Activated T-cell treated with anti-CD3 and anti-CD28 coated beads, Interleukin-2, amount 50 U/mL, for 4 hours (primary cell): ENCODE measurements at regions not wholly inside any gene's neighbourhood (a gene's known extent, or its start where the extent isn't known, plus 50 kb on each side); places are given as distances from the start of the nearest gene placed in this dataset.
"Not testable (repeated sequence)": the region's sequence is repeated elsewhere in the genome, so short reads cannot be mapped to it uniquely, and the experiment has no call there.

ENCODE experiments used
- ATAC-seq, 2 donors: fragments of 200-7000 bp; cut with Tn5 transposase; one replicate each; pipeline ENCODE4 v1.10.0; 2021
- DNase-seq: peaks from one replicate; pipeline ENCODE4 v3.0.0-alpha.2; 2020
- H3K27me3 Mint-ChIP-seq: one replicate; pipeline ENCODE4 v1.8.0; 2021; ENCODE audit warnings: low read depth, mixed read lengths
- H3K36me3 Mint-ChIP-seq: one replicate; pipeline ENCODE4 v1.8.0; 2022; ENCODE audit warnings: mixed read lengths; ENCODE audit not compliant: insufficient read depth
- H3K4me1 Mint-ChIP-seq: one replicate; pipeline ENCODE4 v1.8.0; 2021; ENCODE audit warnings: low read depth, mixed read lengths
- H3K4me3 Mint-ChIP-seq: one replicate; pipeline ENCODE4 v1.8.0; 2021; ENCODE audit warnings: mild to moderate bottlenecking, moderate library complexity, mixed read lengths
- H3K9me3 Mint-ChIP-seq: one replicate; pipeline ENCODE4 v1.8.0; 2021; ENCODE audit warnings: mixed read lengths

DNA sequence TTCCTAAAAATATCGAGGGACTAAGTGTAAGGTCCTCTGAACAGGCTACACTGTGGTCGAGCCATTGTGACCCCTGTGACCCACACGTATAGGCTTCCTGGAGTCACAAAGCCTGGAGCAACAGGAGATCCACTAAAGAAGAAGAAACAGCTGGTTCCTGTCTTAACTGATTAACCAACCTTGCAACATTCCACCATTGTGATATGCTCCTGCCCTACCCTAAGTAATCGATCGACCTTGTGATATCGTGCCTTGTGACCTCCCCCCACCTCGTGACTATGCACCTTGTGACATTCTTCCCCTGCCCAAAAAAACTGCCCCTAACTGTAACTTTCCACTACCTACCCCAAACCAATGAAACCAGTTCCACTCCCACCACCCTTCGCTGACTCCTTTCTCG, 304.6 kb upstream of the FAM78B start:
- Mint-ChIP-seq H3K36me3 (peaks cover 2% of the 10 kb centered on the region), H3K27me3 (peaks cover 25% of the 10 kb centered on the region), H3K4me1 (no peaks in the 10 kb centered on the region), H3K4me3 (no peak overlapping the region), H3K9me3 (no peaks in the 10 kb centered on the region)
- no peak for DNase-seq
- ATAC-seq, result no peak

DNA sequence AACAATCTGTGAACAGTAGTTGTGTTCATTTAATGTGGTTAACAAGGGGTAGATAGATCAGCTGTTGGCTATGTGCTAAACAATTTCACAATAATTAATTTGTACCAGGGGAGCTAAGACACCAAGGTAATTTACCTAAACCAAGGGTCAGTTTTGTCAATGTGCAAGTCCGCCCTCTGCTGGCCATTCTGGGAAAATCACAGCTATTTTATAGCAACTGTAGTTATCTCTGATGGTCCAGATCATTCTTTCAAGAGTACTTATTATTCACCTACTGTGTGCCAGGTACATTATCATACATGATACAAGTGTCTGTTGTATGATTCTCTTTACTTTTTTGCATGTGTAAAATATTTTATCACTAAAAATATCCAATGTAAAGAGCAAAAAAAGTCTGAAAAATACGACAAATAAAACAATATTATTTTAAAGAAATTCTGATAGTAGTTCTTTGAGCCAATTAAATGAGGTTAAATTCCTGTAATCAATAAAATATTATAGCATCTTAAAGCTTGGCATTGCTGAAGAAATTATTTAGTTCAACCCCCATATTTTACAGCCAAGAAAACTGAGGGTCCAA, 312.3 kb upstream of the FAM78B start:
- ATAC-seq (no peak), DNase-seq (peak; percentile 21)
- no peaks in the 10 kb centered on the region for H3K27me3 Mint-ChIP-seq
- no peaks in the 10 kb centered on the region for H3K36me3 Mint-ChIP-seq
- no peak overlapping the region for H3K4me3 Mint-ChIP-seq
- H3K4me1 Mint-ChIP-seq, result no peaks in the 10 kb centered on the region
- H3K9me3 Mint-ChIP-seq, result no peaks in the 10 kb centered on the region

DNA sequence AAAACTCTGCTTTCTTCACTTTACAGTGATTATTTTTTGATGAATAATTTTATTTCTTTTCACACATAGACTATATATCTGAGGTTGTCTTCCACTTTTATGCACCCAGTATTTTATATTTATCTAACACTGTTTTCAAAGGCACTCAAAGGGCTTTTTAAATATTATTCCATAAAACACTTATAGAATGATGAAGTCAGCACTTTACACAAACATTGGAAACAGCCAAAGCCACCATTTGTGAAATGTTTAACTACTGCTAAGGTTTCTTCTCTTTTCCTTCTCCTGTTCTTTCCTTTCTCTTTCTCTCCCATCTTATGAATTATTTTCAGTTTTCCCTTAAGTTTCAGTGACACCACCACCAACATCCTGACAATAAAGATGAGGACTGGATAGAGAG, 317.7 kb upstream of the FAM78B start:
- no peaks in the 10 kb centered on the region for H3K36me3 Mint-ChIP-seq
- no peaks in the 10 kb centered on the region for H3K9me3 Mint-ChIP-seq
- peaks cover 7% of the 10 kb centered on the region for H3K4me1 Mint-ChIP-seq
- DNase-seq, result no peak
- peaks cover 1% of the 10 kb centered on the region for H3K27me3 Mint-ChIP-seq
- no peak for ATAC-seq
- H3K4me3 Mint-ChIP-seq, result no peak overlapping the region

DNA sequence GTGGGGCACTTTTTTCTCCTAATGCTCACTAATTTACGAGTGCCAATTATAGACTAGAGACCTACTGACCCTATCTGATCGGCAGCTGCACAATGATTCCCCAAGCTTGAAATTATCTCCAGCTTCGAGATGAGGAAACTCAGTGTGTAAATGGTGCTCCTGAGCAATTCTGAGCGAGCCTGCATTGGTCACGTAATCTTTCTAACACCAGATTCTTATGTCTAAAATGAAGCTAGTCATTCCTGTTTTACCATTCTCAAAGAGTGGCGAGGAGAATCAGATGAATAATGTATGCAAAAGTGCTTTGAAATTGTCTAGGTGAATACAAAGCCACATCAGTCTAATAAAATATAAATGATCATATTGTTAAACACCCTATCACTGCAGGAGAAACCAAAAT, 318.1 kb upstream of the FAM78B start:
- Mint-ChIP-seq H3K9me3 (no peaks in the 10 kb centered on the region), H3K36me3 (no peaks in the 10 kb centered on the region), H3K4me3 (no peak overlapping the region), H3K4me1 (peaks cover 7% of the 10 kb centered on the region), H3K27me3 (peaks cover 1% of the 10 kb centered on the region)
- ATAC-seq (no peak), DNase-seq (no peak)

DNA sequence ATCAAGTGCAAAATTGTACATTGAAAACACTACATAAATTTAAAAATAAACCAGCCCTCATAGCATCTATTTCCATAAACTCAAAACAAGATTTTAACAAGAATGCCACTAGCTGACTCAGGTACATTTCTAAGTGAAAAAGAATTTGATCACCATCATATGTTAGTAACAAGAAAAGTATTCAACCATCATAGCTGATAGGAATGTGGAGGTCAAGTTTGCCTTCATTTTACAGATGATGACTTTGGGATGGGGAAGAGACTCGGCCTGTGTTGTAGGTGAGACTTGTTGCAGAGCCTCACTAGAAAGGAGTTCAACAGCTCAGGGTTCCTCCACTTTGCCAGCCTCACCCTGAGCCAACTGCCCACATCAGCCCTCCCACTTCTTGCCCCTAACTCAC, 318.8 kb upstream of the FAM78B start:
- no peaks in the 10 kb centered on the region for H3K9me3 Mint-ChIP-seq
- H3K4me3 Mint-ChIP-seq, result no peak overlapping the region
- peaks cover 7% of the 10 kb centered on the region for H3K4me1 Mint-ChIP-seq
- ATAC-seq, result no peak
- no peaks in the 10 kb centered on the region for H3K36me3 Mint-ChIP-seq
- no peak for DNase-seq
- peaks cover 1% of the 10 kb centered on the region for H3K27me3 Mint-ChIP-seq

DNA sequence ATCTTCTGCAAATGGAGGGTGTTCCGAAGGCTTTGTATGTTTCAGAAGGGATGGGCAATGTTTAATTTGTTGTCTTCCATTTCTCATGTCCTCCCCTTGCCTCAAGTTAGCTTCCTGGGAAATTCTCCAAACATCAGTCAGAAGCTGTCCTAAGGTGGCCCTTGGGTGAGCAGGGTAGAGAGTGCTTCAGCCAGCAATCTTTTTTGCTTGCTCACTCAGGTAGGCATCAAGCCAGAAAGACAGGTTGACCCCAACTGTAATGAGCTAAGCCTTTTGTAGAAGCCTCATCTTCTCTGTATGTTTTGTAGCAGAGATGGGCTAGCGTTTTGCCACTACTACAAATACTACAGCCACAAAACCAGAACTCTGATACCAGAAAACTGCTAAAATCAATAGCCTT, 321.5 kb upstream of the FAM78B start:
- Mint-ChIP-seq H3K36me3 (no peaks in the 10 kb centered on the region), H3K9me3 (no peaks in the 10 kb centered on the region), H3K4me3 (no peak overlapping the region), H3K27me3 (peaks cover 4% of the 10 kb centered on the region), H3K4me1 (peaks cover 7% of the 10 kb centered on the region)
- DNase-seq (no peak), ATAC-seq (no peak)

DNA sequence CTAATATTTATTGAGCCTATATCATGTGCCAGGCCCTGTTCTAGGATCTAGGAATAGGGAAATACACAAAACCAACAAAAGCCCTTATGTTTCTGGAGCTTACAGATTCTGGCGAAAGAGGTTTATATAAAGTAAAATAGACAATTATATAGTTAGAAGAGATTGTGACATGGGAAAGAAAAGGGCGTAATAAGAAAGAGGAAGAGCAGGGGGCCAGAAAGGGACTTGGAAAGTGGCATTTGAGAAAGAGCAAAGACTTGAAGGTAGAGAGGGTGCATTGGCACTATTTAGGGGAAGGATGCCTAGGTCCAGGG, 322.5 kb upstream of the FAM78B start:
- H3K4me3 Mint-ChIP-seq, result no peak overlapping the region
- ATAC-seq, result no peak

DNA sequence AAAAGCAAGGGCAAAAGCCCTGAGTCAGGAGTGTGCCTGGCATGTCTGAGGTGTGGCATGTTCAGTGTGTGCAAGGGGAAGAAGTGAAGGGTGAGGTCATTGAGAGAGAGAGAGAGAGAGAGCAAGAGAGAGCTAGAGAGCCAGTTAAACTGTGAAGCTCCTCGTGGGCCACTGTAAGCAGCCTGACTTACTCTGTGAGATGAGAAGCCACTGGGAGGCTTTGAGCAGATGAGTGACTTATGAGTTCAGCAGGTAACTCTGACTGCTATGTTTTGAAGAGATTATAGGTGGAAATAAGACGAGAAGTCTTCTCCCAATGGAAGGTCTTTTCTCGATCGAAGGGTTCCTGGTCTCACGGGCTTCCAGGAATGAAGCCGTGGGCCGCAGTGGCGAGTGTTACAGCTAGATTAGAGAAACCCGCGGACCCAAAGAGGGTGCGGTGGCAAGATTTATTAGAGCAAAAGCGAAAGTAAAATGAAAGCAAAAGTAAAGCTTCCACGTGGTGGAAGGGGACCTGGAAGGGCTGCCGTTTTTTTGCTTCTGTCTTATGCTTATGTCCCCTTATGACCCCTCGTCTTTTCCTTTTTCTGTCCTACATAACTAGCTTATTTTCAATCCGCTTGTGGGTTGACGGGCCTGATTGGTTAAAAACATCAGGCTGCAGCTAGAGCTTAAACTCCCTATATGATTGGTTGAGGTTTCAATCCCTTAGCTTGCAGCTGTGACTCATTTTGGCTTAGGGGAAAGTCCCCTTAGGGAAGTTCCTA, 323.1 kb upstream of the FAM78B start:
- H3K36me3 Mint-ChIP-seq, result no peaks in the 10 kb centered on the region
- DNase-seq, result peak; percentile 29
- no peak overlapping the region for H3K4me3 Mint-ChIP-seq
- peak; percentile 78 to 79 for ATAC-seq
- H3K4me1 Mint-ChIP-seq, result peaks cover 7% of the 10 kb centered on the region
- peaks cover 3% of the 10 kb centered on the region for H3K27me3 Mint-ChIP-seq
- no peaks in the 10 kb centered on the region for H3K9me3 Mint-ChIP-seq

More for the DNA sequence above, 322.5 kb upstream of the FAM78B start:
- Mint-ChIP-seq H3K4me1 (peaks cover 7% of the 10 kb centered on the region), H3K36me3 (no peaks in the 10 kb centered on the region), H3K27me3 (peaks cover 4% of the 10 kb centered on the region), H3K9me3 (no peaks in the 10 kb centered on the region)
- DNase-seq, result no peak

DNA sequence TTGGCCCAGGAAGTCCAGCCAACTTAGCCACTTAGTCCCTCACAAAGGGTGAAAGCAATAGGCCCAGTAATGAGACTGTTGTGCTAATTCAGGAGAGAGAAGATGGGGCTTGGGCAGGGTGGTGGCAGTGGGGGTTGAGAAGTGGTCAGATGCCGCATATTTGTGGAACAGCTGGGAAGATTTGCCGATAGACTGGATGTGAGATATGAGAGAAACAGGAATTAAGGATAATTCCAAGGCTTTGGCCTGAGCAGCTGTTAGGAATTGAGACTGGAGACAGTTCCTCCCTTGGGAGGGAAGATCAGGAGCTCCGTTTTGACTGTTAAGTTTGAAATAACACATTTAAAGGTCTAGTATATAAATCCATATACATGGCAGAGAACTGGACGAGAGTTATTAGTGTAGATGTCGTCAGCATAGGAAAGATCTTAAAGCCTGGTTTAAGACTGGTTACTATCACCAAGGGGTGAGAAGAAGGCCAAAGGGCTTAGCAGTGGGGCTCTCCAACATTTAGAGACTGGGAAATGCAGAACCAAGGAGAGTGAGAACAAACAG, 323.7 kb upstream of the FAM78B start:
- no peaks in the 10 kb centered on the region for H3K9me3 Mint-ChIP-seq
- H3K36me3 Mint-ChIP-seq, result no peaks in the 10 kb centered on the region
- H3K4me1 Mint-ChIP-seq, result peaks cover 7% of the 10 kb centered on the region
- no peak for ATAC-seq
- H3K4me3 Mint-ChIP-seq, result no peak overlapping the region
- DNase-seq, result peak; percentile 28
- H3K27me3 Mint-ChIP-seq, result peaks cover 5% of the 10 kb centered on the region

DNA sequence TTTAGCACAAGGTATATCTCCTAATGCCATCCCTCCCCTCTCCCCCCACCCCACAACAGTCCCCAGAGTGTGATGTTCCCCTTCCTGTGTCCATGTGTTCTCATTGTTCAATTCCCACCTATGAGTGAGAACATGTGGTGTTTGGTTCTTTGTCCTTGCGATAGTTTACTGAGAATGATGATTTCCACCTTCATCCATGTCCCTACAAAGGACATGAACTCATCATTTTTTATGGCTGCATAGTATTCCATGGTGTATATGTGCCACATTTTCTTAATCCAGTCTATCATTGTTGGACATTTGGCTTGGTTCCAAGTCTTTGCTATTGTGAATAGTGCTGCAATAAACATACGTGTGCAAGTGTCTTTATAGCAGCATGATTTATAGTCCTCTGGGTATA, 327.0 kb upstream of the FAM78B start:
- not testable (repeated sequence) for H3K4me1 Mint-ChIP-seq, H3K36me3 Mint-ChIP-seq, DNase-seq, ATAC-seq, H3K9me3 Mint-ChIP-seq, H3K4me3 Mint-ChIP-seq
- H3K27me3 Mint-ChIP-seq, result peaks cover 11% of the 10 kb centered on the region

DNA sequence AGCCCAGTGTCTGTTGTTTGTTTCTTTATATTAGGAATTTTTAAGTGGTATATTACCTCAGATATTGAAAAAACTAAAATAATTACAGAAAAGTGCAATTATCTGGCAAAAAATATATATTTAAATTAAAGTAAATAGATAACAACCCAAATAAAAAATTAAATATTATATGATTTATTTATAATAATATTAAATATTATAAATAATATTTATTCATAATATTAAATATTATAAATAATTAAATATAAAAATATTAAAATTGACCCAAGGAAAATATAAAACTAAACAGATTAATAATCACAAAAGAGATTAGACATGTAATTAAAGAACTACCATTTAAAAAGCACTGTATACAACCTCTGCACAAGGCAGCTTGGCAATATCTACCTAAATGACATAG, 331.9 kb upstream of the POGK start:
- Mint-ChIP-seq H3K27me3 (peaks cover 3% of the 10 kb centered on the region), H3K9me3 (no peaks in the 10 kb centered on the region), H3K36me3 (no peaks in the 10 kb centered on the region), H3K4me1 (no peaks in the 10 kb centered on the region), H3K4me3 (no peak overlapping the region)
- no peak for DNase-seq
- no peak for ATAC-seq

DNA sequence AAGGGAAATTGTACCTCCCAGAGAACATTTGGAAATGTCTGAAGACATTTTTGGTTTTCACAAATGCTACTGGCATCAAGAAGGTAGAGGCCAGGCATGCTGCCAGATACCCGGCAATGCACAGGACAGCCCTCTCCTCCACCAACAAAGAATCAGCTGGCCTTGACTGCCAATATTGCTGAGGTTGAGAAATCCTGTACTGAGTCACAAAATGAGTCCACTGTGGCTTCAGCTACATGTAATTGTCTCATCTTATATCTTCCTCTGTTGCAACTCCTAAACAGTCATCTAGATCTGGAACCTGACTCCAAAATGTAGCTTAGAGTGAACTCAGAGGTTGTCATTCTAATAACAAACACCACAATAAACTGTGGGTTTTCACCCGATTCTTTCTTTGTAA, 327.5 kb upstream of the POGK start:
- no peak for DNase-seq
- Mint-ChIP-seq H3K4me1 (no peaks in the 10 kb centered on the region), H3K9me3 (peaks cover 4% of the 10 kb centered on the region), H3K27me3 (peaks cover 9% of the 10 kb centered on the region), H3K4me3 (no peak overlapping the region), H3K36me3 (no peaks in the 10 kb centered on the region)
- ATAC-seq, result no peak

DNA sequence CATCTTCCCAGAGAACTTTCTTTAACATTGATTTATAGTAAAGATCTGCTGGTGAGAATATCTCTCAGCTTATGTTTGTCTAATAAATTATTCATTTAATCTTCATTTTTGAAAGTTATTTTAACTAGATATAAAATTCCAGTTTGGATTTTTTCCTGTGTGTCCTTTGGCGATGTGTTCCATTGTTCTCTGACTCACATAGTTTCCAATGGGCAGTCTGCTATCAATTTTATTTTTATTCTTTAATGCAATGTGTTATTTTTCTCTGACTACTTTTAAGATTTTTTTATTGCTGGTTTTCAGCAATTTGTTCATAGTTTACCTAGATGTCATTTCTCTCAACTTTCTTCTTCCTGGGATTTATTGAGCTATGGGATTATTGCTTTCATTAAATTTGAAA, 325.2 kb upstream of the POGK start:
- Mint-ChIP-seq H3K4me1 (no peaks in the 10 kb centered on the region), H3K9me3 (peaks cover 4% of the 10 kb centered on the region), H3K27me3 (peaks cover 9% of the 10 kb centered on the region), H3K4me3 (no peak overlapping the region), H3K36me3 (no peaks in the 10 kb centered on the region)
- DNase-seq (no peak), ATAC-seq (no peak)

DNA sequence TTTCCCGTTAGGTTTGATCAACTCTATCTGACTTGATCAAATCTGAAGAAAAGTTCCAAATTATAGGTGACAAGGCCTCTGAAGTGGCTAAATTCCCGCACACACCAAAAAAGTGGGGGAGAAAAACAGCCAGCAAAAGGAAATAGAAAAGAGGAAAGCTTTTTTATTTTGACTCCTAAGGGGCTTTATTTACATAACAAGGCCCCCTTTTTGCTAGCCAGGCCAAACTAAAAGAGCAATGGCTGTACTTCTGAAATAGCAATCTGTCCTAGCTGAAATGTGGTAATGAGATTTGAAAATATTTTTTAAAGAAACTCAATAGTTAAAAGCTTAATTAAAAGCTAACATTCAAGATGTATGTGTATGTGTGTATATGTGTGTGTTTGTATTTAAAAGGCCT, 311.5 kb upstream of the POGK start:
- ATAC-seq, result no peak
- Mint-ChIP-seq H3K27me3 (peaks cover 6% of the 10 kb centered on the region), H3K36me3 (no peaks in the 10 kb centered on the region), H3K9me3 (no peaks in the 10 kb centered on the region), H3K4me1 (no peaks in the 10 kb centered on the region), H3K4me3 (no peak overlapping the region)
- no peak for DNase-seq

DNA sequence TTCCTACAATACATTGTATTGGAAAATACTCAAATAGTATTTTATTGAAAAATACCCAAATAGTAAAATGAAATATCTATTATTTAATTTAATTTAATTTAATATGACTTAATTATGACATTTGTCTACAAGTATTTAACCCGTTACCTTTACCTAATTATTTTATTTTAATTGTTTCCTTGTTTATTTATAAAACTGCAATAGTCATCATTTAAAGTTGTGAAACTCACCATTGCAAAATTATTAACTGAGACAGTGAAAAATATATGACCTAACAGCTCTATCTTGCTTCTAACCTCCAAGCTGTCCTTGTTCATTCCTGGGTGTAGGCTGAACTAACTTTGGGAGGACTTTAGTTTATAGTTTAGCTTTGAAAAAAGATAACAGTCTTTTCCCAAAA, 300.6 kb upstream of the POGK start:
- DNase-seq (no peak), ATAC-seq (no peak)
- H3K27me3 Mint-ChIP-seq, result peaks cover 13% of the 10 kb centered on the region
- H3K4me3 Mint-ChIP-seq, result no peak overlapping the region
- no peaks in the 10 kb centered on the region for H3K36me3 Mint-ChIP-seq
- H3K9me3 Mint-ChIP-seq, result peaks cover 11% of the 10 kb centered on the region
- H3K4me1 Mint-ChIP-seq, result no peaks in the 10 kb centered on the region
